CD4-positive, alpha-beta memory T cell (primary cell): ENCODE measurements at regions not wholly inside any gene's neighbourhood (a gene's known extent, or its start where the extent isn't known, plus 50 kb on each side); places are given as distances from the start of the nearest gene placed in this dataset.

Experiments used
- CTCF ChIA-PET: fragments of 350-600 bp; sonication (Branson Sonifier 250); formaldehyde crosslinking; loops from one replicate; lab custom pipeline; 2021; ENCODE audit warnings: inconsistent platforms; ENCODE audit not compliant: partially characterized antibody; lab: Charles Lee
- POLR2A ChIA-PET: fragments of 350-600 bp; sonication (Branson Sonifier 250); formaldehyde crosslinking; loops from one replicate; lab custom pipeline; 2021; ENCODE audit not compliant: partially characterized antibody; lab: Charles Lee
- DNase-seq, 5 donors: peaks; one replicate each; pipeline versions ENCODE4 v3.0.0 to v3.0.0-alpha.2; 2020 to 2022; ENCODE audit warnings: mixed read lengths in 1 of 5
- H3K27ac ChIP-seq: one replicate; pipeline ENCODE4 v1.7.0; 2013; ENCODE audit warnings: low read depth, low read length
- H3K27me3 ChIP-seq: 2 replicates; pipeline ENCODE4 v1.7.0; 2013; ENCODE audit warnings: mild to moderate bottlenecking, low read length, moderate library complexity; ENCODE audit not compliant: insufficient read depth
- H3K36me3 ChIP-seq: 2 replicates; pipeline ENCODE4 v1.7.0; 2013; ENCODE audit warnings: mild to moderate bottlenecking, low read length, moderate library complexity; ENCODE audit not compliant: insufficient read depth
- H3K4me1 ChIP-seq: 2 replicates; pipeline ENCODE4 v1.7.0; 2013; ENCODE audit warnings: mild to moderate bottlenecking, low read length, moderate library complexity; ENCODE audit not compliant: insufficient read depth
- H3K4me3 ChIP-seq, 2 donors: one replicate each; pipeline ENCODE4 v1.7.0; 2013; ENCODE audit warnings: low read length in 2 of 2, mild to moderate bottlenecking in 1 of 2
- H3K9me3 ChIP-seq, 2 donors: one replicate each; pipeline ENCODE4 v1.7.0; 2013; ENCODE audit warnings: low read length in 2 of 2, control low read depth in 1 of 2; ENCODE audit not compliant: control insufficient read depth in 1 of 2
- H3K27ac Mint-ChIP-seq, 7 donors: one replicate each; pipeline ENCODE4 v1.8.0; 2020 to 2021; ENCODE audit warnings: mixed read lengths in 7 of 7, mild to moderate bottlenecking in 6 of 7, inconsistent platforms in 3 of 7, moderate library complexity in 3 of 7
- H3K27me3 Mint-ChIP-seq, 2 donors: one replicate each; pipeline ENCODE4 v1.8.0; 2020 to 2021; ENCODE audit warnings: mixed read lengths in 2 of 2
- H3K36me3 Mint-ChIP-seq, 2 donors: one replicate each; pipeline ENCODE4 v1.8.0; 2020 to 2021; ENCODE audit warnings: mixed read lengths in 2 of 2, inconsistent platforms in 1 of 2, mild to moderate bottlenecking in 1 of 2
- H3K4me1 Mint-ChIP-seq, 4 donors: one replicate each; pipeline ENCODE4 v1.8.0; 2020 to 2021; ENCODE audit warnings: mixed read lengths in 4 of 4, mild to moderate bottlenecking in 1 of 4
- H3K4me3 Mint-ChIP-seq, 8 donors: one replicate each; pipeline ENCODE4 v1.8.0; 2020 to 2021; ENCODE audit warnings: mixed read lengths in 8 of 8, mild to moderate bottlenecking in 7 of 8, moderate library complexity in 6 of 8, inconsistent platforms in 3 of 8
- H3K9me3 Mint-ChIP-seq, 8 donors: one replicate each; pipeline ENCODE4 v1.8.0; 2020 to 2021; ENCODE audit warnings: mixed read lengths in 8 of 8, mild to moderate bottlenecking in 5 of 8, inconsistent platforms in 3 of 8, moderate library complexity in 1 of 8
- intact Hi-C: fragments of 100-400 bp; cut with micrococcal nuclease; formaldehyde crosslinking; loops from one replicate; pipeline ENCODE4 v1.15.1; 2023

- Mint-ChIP-seq H3K4me3 (no peak overlapping the region), H3K36me3 (no peaks in the 10 kb centered on the region), H3K27ac (no peak overlapping the region), H3K4me1 (no peaks in the 10 kb centered on the region), H3K27me3 (no peaks in the 10 kb centered on the region), H3K9me3 (peaks cover 0 to 7% (median 3%) of the 10 kb centered on the region in 8 donors)
- no peak overlapping the region for H3K4me3 ChIP-seq
- ChIA-PET POLR2A (no interaction called here), CTCF (no interaction called here)
- no peaks in the 10 kb centered on the region for H3K4me1 ChIP-seq
- DNase-seq, result no peak
- intact Hi-C loops, result no loop called here
- no peaks in the 10 kb centered on the region for H3K9me3 ChIP-seq
- H3K27ac ChIP-seq, result no peak overlapping the region
- no peaks in the 10 kb centered on the region for H3K36me3 ChIP-seq
- no peaks in the 10 kb centered on the region for H3K27me3 ChIP-seq
Observed at GRCh38 chr2:19022334-19022733, 336.1 kb downstream of the OSR1 start.

- no peak for DNase-seq
- H3K4me1 Mint-ChIP-seq, result no peaks in the 10 kb centered on the region
- H3K27me3 ChIP-seq, result no peaks in the 10 kb centered on the region
- no peaks in the 10 kb centered on the region for H3K36me3 ChIP-seq
- H3K4me3 ChIP-seq, result no peak overlapping the region
- no peaks in the 10 kb centered on the region for H3K9me3 ChIP-seq
- H3K4me1 ChIP-seq, result no peaks in the 10 kb centered on the region
- POLR2A ChIA-PET, result no interaction called here
- H3K27ac ChIP-seq, result no peak overlapping the region
- intact Hi-C loops, result no loop called here
- peaks cover 0 to 9% (median 4%) of the 10 kb centered on the region in 8 donors for H3K9me3 Mint-ChIP-seq
- peaks cover 0 to 5% of the 10 kb centered on the region in 2 donors for H3K36me3 Mint-ChIP-seq
- no peaks in the 10 kb centered on the region for H3K27me3 Mint-ChIP-seq
- no peak overlapping the region for H3K4me3 Mint-ChIP-seq
- H3K27ac Mint-ChIP-seq, result no peak overlapping the region
- CTCF ChIA-PET, result no interaction called here
Observed at GRCh38 chr2:19021721-19022120, 336.7 kb downstream of the OSR1 start.

GRCh38 chr2:19021100-19021476, 337.3 kb downstream of the OSR1 start:
- Histone ChIP-seq H3K9me3 (no peaks in the 10 kb centered on the region), H3K4me3 (no peak overlapping the region), H3K27ac (no peak overlapping the region), H3K36me3 (no peaks in the 10 kb centered on the region), H3K4me1 (no peaks in the 10 kb centered on the region), H3K27me3 (no peaks in the 10 kb centered on the region)
- CTCF ChIA-PET, result no interaction called here
- H3K27me3 Mint-ChIP-seq, result no peaks in the 10 kb centered on the region
- intact Hi-C loops, result no loop called here
- H3K36me3 Mint-ChIP-seq, result peaks cover 0 to 5% of the 10 kb centered on the region in 2 donors
- H3K4me1 Mint-ChIP-seq, result no peaks in the 10 kb centered on the region
- no peak overlapping the region for H3K4me3 Mint-ChIP-seq
- POLR2A ChIA-PET, result no interaction called here
- peaks cover 0 to 12% (median 4%) of the 10 kb centered on the region in 8 donors for H3K9me3 Mint-ChIP-seq
- H3K27ac Mint-ChIP-seq, result no peak overlapping the region
- no peak for DNase-seq

GRCh38 chr2:19020144-19021099, 338.0 kb downstream of the OSR1 start:
- H3K36me3 ChIP-seq, result no peaks in the 10 kb centered on the region

GRCh38 chr2:19009510-19009909, 348.9 kb downstream of the OSR1 start:
- Mint-ChIP-seq H3K27ac (no peak overlapping the region), H3K27me3 (no peaks in the 10 kb centered on the region), H3K36me3 (peaks cover 1 to 4% of the 10 kb centered on the region in 2 donors), H3K9me3 (peaks cover 0 to 11% (median 3%) of the 10 kb centered on the region in 8 donors), H3K4me1 (no peaks in the 10 kb centered on the region), H3K4me3 (no peak overlapping the region)
- Histone ChIP-seq H3K9me3 (no peaks in the 10 kb centered on the region), H3K4me1 (no peaks in the 10 kb centered on the region), H3K27me3 (no peaks in the 10 kb centered on the region), H3K4me3 (no peak overlapping the region), H3K27ac (no peak overlapping the region), H3K36me3 (no peaks in the 10 kb centered on the region)
- POLR2A ChIA-PET, result no interaction called here
- CTCF ChIA-PET, result interaction anchor here (0.7 kb wide), 1 partner anchor 10 kb away, joined by 3 read pairs; no protein-coding TSS in a partner anchor
- intact Hi-C loops, result no loop called here
- DNase-seq, result no peak

More at GRCh38 chr2:19020144-19021099, 338.0 kb downstream of the OSR1 start:
- POLR2A ChIA-PET, result no interaction called here
- intact Hi-C loops, result no loop called here
- H3K4me3 Mint-ChIP-seq, result no peak overlapping the region
- H3K4me1 Mint-ChIP-seq, result no peaks in the 10 kb centered on the region
- no peak overlapping the region for H3K27ac Mint-ChIP-seq
- H3K4me1 ChIP-seq, result no peaks in the 10 kb centered on the region
- peaks cover 2 to 5% of the 10 kb centered on the region in 2 donors for H3K36me3 Mint-ChIP-seq
- no peak for DNase-seq
- H3K27ac ChIP-seq, result no peak overlapping the region
- peaks cover 0 to 18% (median 9%) of the 10 kb centered on the region in 8 donors for H3K9me3 Mint-ChIP-seq
- H3K4me3 ChIP-seq, result no peak overlapping the region
- no peaks in the 10 kb centered on the region for H3K27me3 ChIP-seq
- CTCF ChIA-PET, result interaction anchor here (1.3 kb wide), 1 partner anchor 11 kb away, joined by 3 read pairs; no protein-coding TSS in a partner anchor
- H3K9me3 ChIP-seq, result no peaks in the 10 kb centered on the region
- H3K27me3 Mint-ChIP-seq, result no peaks in the 10 kb centered on the region

GRCh38 chr2:19003554-19003953, 354.9 kb downstream of the OSR1 start:
- peaks cover 0 to 1% of the 10 kb centered on the region in 2 donors for H3K36me3 Mint-ChIP-seq
- H3K9me3 Mint-ChIP-seq, result peaks cover 0 to 7% (median 0%) of the 10 kb centered on the region in 8 donors
- no peaks in the 10 kb centered on the region for H3K4me1 Mint-ChIP-seq
- intact Hi-C loops, result no loop called here
- ChIA-PET POLR2A (no interaction called here), CTCF (no interaction called here)
- Histone ChIP-seq H3K36me3 (no peaks in the 10 kb centered on the region), H3K27ac (no peak overlapping the region), H3K27me3 (no peaks in the 10 kb centered on the region), H3K4me1 (no peaks in the 10 kb centered on the region), H3K9me3 (no peaks in the 10 kb centered on the region), H3K4me3 (no peak overlapping the region)
- no peaks in the 10 kb centered on the region for H3K27me3 Mint-ChIP-seq
- H3K27ac Mint-ChIP-seq, result no peak overlapping the region
- H3K4me3 Mint-ChIP-seq, result no peak overlapping the region
- DNase-seq, result no peak

- ChIA-PET POLR2A (no interaction called here), CTCF (no interaction called here)
- DNase-seq, result no peak
- Mint-ChIP-seq H3K9me3 (no peaks in the 10 kb centered on the region), H3K27ac (no peak overlapping the region), H3K27me3 (no peaks in the 10 kb centered on the region), H3K36me3 (no peaks in the 10 kb centered on the region), H3K4me1 (no peaks in the 10 kb centered on the region), H3K4me3 (no peak overlapping the region)
- Histone ChIP-seq H3K27me3 (no peaks in the 10 kb centered on the region), H3K36me3 (no peaks in the 10 kb centered on the region), H3K4me3 (no peak overlapping the region), H3K9me3 (no peaks in the 10 kb centered on the region), H3K27ac (no peak overlapping the region), H3K4me1 (no peaks in the 10 kb centered on the region)
- intact Hi-C loops, result no loop called here
Observed at GRCh38 chr2:19000776-19001175, 357.6 kb downstream of the OSR1 start.
